Glutamatergic neuron (in vitro differentiated cells): ENCODE measurements at regions not wholly inside any gene's neighbourhood (a gene's known extent, or its start where the extent isn't known, plus 50 kb on each side); places are given as distances from the start of the nearest gene placed in this dataset.
"Not testable (repeated sequence)": the region's sequence is repeated elsewhere in the genome, so short reads cannot be mapped to it uniquely, and the experiment has no call there.

Source experiments
- DNase-seq: peaks from one replicate; pipeline ENCODE4 v3.0.0; 2022
- H3K27ac Mint-ChIP-seq: one replicate; pipeline ENCODE4 v1.8.0; 2020; ENCODE audit warnings: mild to moderate bottlenecking, mixed read lengths, inconsistent platforms; ENCODE audit not compliant: unreplicated experiment
- H3K27me3 Mint-ChIP-seq: one replicate; pipeline ENCODE4 v1.8.0; 2020; ENCODE audit warnings: mild to moderate bottlenecking, moderate library complexity, mixed read lengths, inconsistent platforms; ENCODE audit not compliant: unreplicated experiment
- H3K36me3 Mint-ChIP-seq: one replicate; pipeline ENCODE4 v1.8.0; 2020; ENCODE audit warnings: mild to moderate bottlenecking, mixed read lengths, inconsistent platforms; ENCODE audit not compliant: unreplicated experiment
- H3K4me1 Mint-ChIP-seq: one replicate; pipeline ENCODE4 v1.8.0; 2020; ENCODE audit warnings: mild to moderate bottlenecking, low read depth, mixed read lengths, inconsistent platforms; ENCODE audit not compliant: unreplicated experiment
- H3K4me3 Mint-ChIP-seq: one replicate; pipeline ENCODE4 v1.8.0; 2020; ENCODE audit warnings: mild to moderate bottlenecking, mixed read lengths, inconsistent platforms; ENCODE audit not compliant: unreplicated experiment
- H3K9me3 Mint-ChIP-seq: one replicate; pipeline ENCODE4 v1.8.0; 2020; ENCODE audit warnings: mild to moderate bottlenecking, moderate library complexity, mixed read lengths, inconsistent platforms; ENCODE audit not compliant: unreplicated experiment
- CTCF ChIP-seq: fragments of 200-600 bp; sonication (generic); IDR thresholded peaks from one replicate; pipeline ENCODE4 v1.5.0; 2021; ENCODE audit not compliant: partially characterized antibody, unreplicated experiment

GRCh38 chr7:131035088-131035770, 292.4 kb upstream of the MKLN1 start:
- no peaks in the 10 kb centered on the region for H3K27me3 Mint-ChIP-seq
- no peaks in the 10 kb centered on the region for H3K4me1 Mint-ChIP-seq
- H3K4me3 Mint-ChIP-seq = no peak overlapping the region
- H3K9me3 Mint-ChIP-seq = no peaks in the 10 kb centered on the region
- no peak overlapping the region for H3K27ac Mint-ChIP-seq
- no peaks in the 10 kb centered on the region for H3K36me3 Mint-ChIP-seq
- DNase-seq = no peak
- TF ChIP-seq CTCF = no peak

GRCh38 chr7:131038153-131038552, 289.5 kb upstream of the MKLN1 start:
- H3K36me3 Mint-ChIP-seq = no peaks in the 10 kb centered on the region
- no peak overlapping the region for H3K27ac Mint-ChIP-seq
- H3K9me3 Mint-ChIP-seq = no peaks in the 10 kb centered on the region
- H3K4me1 Mint-ChIP-seq = no peaks in the 10 kb centered on the region
- peaks cover 1% of the 10 kb centered on the region for H3K27me3 Mint-ChIP-seq
- no peak overlapping the region for H3K4me3 Mint-ChIP-seq
- TF ChIP-seq CTCF = no peak
- no peak for DNase-seq

- Mint-ChIP-seq H3K27me3 (peaks cover 1% of the 10 kb centered on the region), H3K4me1 (no peaks in the 10 kb centered on the region), H3K27ac (no peak overlapping the region), H3K9me3 (no peaks in the 10 kb centered on the region), H3K4me3 (no peak overlapping the region), H3K36me3 (no peaks in the 10 kb centered on the region)
- no peak for DNase-seq
- no peak for TF ChIP-seq CTCF
Observed at GRCh38 chr7:131039355-131039762, 288.3 kb upstream of the MKLN1 start.

- H3K27ac Mint-ChIP-seq = no peak overlapping the region
- no peaks in the 10 kb centered on the region for H3K36me3 Mint-ChIP-seq
- H3K9me3 Mint-ChIP-seq = no peaks in the 10 kb centered on the region
- no peak for TF ChIP-seq CTCF
- H3K27me3 Mint-ChIP-seq = peaks cover 1% of the 10 kb centered on the region
- no peak overlapping the region for H3K4me3 Mint-ChIP-seq
- no peak for DNase-seq
- H3K4me1 Mint-ChIP-seq = no peaks in the 10 kb centered on the region
Observed at GRCh38 chr7:131039836-131040235, 287.8 kb upstream of the MKLN1 start.

GRCh38 chr7:131040467-131040932, 287.2 kb upstream of the MKLN1 start:
- Mint-ChIP-seq H3K36me3 (peaks cover 2% of the 10 kb centered on the region), H3K27me3 (peaks cover 1% of the 10 kb centered on the region), H3K27ac (no peak overlapping the region), H3K9me3 (no peaks in the 10 kb centered on the region), H3K4me3 (no peak overlapping the region), H3K4me1 (no peaks in the 10 kb centered on the region)
- DNase-seq = peak; percentile 56
- peak; percentile 89 for TF ChIP-seq CTCF

GRCh38 chr7:131041012-131041695, 286.5 kb upstream of the MKLN1 start:
- not testable (repeated sequence) for H3K27ac Mint-ChIP-seq, DNase-seq, H3K9me3 Mint-ChIP-seq, H3K4me1 Mint-ChIP-seq, H3K36me3 Mint-ChIP-seq, H3K27me3 Mint-ChIP-seq, H3K4me3 Mint-ChIP-seq
